ENCODE measurements at regions not wholly inside any gene's neighbourhood (a gene's known extent, or its start where the extent isn't known, plus 50 kb on each side); places are given as distances from the start of the nearest gene placed in this dataset.
"Not testable (repeated sequence)": the region's sequence is repeated elsewhere in the genome, so short reads cannot be mapped to it uniquely, and the experiment has no call there.

DNA sequence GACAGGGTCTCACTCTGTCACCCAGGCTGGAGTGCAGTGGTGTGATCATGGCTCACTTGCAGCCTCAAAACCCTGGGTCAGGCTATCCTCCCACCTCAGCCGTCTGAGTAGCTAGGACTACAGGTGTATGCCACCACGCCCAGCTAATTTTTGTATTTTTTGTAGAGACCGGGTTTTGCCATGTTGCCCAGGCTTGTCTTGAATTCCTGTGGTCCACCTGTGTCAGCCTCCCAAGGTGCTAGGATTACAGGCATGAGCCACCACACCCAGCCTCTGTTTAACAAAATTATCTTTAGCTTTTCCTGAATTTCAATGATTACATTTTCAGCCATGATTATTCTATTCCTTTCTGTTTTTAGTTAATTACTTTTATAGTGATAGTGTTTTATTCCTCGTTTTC lies 255.1 kb upstream of the MGAT5 start:
- not testable (repeated sequence) for TF ChIP-seq RFX5 (IDR thresholded peaks at IDR 0.05; ENCODE audit: borderline replicate concordance, low read depth, low read length); CTCF (IDR thresholded peaks at IDR 0.05; ENCODE audit: control extremely low read depth in 1 of 3, insufficient read depth in 1 of 3, low read depth in 1 of 3, low read length in 3 of 3); BRCA1 (IDR thresholded peaks at IDR 0.05; ENCODE audit: low read depth, low read length); CEBPB (IDR thresholded peaks at IDR 0.05; ENCODE audit: low read depth, low read length); EP300 (IDR thresholded peaks at IDR 0.05; ENCODE audit: borderline replicate concordance in 1 of 2, low read depth in 2 of 2, low read length in 2 of 2)
- TF ChIP-seq, protein P1, sequence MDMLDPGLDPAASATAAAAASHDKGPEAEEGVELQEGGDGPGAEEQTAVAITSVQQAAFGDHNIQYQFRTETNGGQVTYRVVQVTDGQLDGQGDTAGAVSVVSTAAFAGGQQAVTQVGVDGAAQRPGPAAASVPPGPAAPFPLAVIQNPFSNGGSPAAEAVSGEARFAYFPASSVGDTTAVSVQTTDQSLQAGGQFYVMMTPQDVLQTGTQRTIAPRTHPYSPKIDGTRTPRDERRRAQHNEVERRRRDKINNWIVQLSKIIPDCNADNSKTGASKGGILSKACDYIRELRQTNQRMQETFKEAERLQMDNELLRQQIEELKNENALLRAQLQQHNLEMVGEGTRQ (IDR thresholded peaks at IDR 0.05; ENCODE audit: low read length) = not testable (repeated sequence)

Measured in H1 (cell line).